ENCODE measurements at regions not wholly inside any gene's neighbourhood (a gene's known extent, or its start where the extent isn't known, plus 50 kb on each side); places are given as distances from the start of the nearest gene placed in this dataset.

GRCh38 chr6:145517492-145517891, 217.8 kb downstream of the EPM2A start:
- H3K9me3 ChIP-seq (ENCODE audit: control insufficient read depth, insufficient read depth, low read length) = no peaks in the 10 kb centered on the region
- H3K36me3 ChIP-seq (ENCODE audit: control insufficient read depth, insufficient read depth, low read length) = no peaks in the 10 kb centered on the region
- 82% methylated on average over 2 of the region's 4 CpGs for WGBS (ENCODE audit: insufficient coverage)
- no peaks in the 10 kb centered on the region for H3K27me3 ChIP-seq (ENCODE audit: control insufficient read depth, insufficient read depth, low read length)
- no peak overlapping the region for H3K4me3 ChIP-seq (ENCODE audit: low read depth, low read length)
- peak in 1 of 6 donors; percentile 87 for DNase-seq (ENCODE audit: low read depth in 4 of 6, low spot score in 6 of 6)
- H3K4me1 ChIP-seq (ENCODE audit: control insufficient read depth, insufficient read depth, low read length) = no peaks in the 10 kb centered on the region
- H3K27ac ChIP-seq (ENCODE audit: low read depth, low read length) = no peak overlapping the region

GRCh38 chr6:145525038-145525437, 210.3 kb downstream of the EPM2A start:
- 100% methylated on average over 2 of the region's 3 CpGs for WGBS (ENCODE audit: insufficient coverage)
- Histone ChIP-seq H3K4me1 (ENCODE audit: control insufficient read depth, insufficient read depth, low read length) (no peaks in the 10 kb centered on the region), H3K27me3 (ENCODE audit: control insufficient read depth, insufficient read depth, low read length) (no peaks in the 10 kb centered on the region), H3K9me3 (ENCODE audit: control insufficient read depth, insufficient read depth, low read length) (peaks cover 1% of the 10 kb centered on the region), H3K4me3 (ENCODE audit: low read depth, low read length) (no peak overlapping the region), H3K27ac (ENCODE audit: low read depth, low read length) (no peak overlapping the region), H3K36me3 (ENCODE audit: control insufficient read depth, insufficient read depth, low read length) (no peaks in the 10 kb centered on the region)
- DNase-seq (ENCODE audit: low read depth in 4 of 6, low spot score in 6 of 6) = no peak

DNA sequence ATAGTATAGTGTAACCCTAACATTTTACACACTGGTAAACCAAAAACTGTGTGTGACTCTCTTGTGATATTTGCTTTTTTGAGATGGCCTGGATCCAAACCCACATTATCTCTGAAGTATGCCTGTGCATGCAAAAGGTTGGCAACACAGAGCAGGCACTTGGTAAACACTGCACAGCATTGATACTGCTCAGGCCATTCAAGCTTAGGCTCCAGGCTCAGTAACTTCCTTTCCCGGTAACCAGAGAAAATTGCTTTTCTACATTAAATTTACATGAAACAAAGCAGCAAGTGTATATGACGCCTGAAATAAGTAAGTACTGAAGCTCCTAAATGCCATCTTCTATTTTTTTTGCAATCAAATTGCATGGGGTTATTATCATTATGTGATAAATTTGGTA, 205.7 kb downstream of the EPM2A start:
- Histone ChIP-seq H3K4me3 (ENCODE audit: low read depth, low read length) (no peak overlapping the region), H3K27me3 (ENCODE audit: control insufficient read depth, insufficient read depth, low read length) (no peaks in the 10 kb centered on the region), H3K4me1 (ENCODE audit: control insufficient read depth, insufficient read depth, low read length) (no peaks in the 10 kb centered on the region), H3K27ac (ENCODE audit: low read depth, low read length) (no peak overlapping the region), H3K9me3 (ENCODE audit: control insufficient read depth, insufficient read depth, low read length) (peaks cover 1% of the 10 kb centered on the region), H3K36me3 (ENCODE audit: control insufficient read depth, insufficient read depth, low read length) (no peaks in the 10 kb centered on the region)
- WGBS (ENCODE audit: insufficient coverage) = no CpG with 5 or more reads among the region's 2 CpGs
- no peak for DNase-seq (ENCODE audit: low read depth in 4 of 6, low spot score in 6 of 6)

DNA sequence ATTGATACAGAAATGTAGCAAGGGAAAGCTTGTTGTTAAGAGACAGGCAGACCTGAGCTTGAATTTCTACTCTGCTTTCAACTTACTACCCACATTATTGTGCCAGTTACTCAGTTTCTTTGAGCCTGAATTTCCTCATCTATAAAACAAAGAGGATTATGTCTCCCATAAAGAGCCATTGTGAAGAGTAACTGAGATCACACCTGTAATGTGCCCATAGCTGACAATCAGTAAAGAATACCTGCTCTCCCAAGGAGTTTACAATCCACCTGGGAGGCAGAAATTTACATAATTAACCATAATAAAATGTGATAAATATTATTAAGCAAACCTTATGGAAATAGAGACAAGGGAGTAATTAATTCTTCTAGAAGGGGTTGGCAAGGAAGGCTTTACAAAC, 204.9 kb downstream of the EPM2A start:
- Histone ChIP-seq H3K27me3 (ENCODE audit: control insufficient read depth, insufficient read depth, low read length) (no peaks in the 10 kb centered on the region), H3K9me3 (ENCODE audit: control insufficient read depth, insufficient read depth, low read length) (no peaks in the 10 kb centered on the region), H3K27ac (ENCODE audit: low read depth, low read length) (no peak overlapping the region), H3K4me1 (ENCODE audit: control insufficient read depth, insufficient read depth, low read length) (no peaks in the 10 kb centered on the region), H3K4me3 (ENCODE audit: low read depth, low read length) (no peak overlapping the region), H3K36me3 (ENCODE audit: control insufficient read depth, insufficient read depth, low read length) (no peaks in the 10 kb centered on the region)
- DNase-seq (ENCODE audit: low read depth in 4 of 6, low spot score in 6 of 6) = no peak

GRCh38 chr6:145531032-145531431, 204.3 kb downstream of the EPM2A start:
- 50% methylated on average over 1 of the region's 1 CpG for WGBS (ENCODE audit: insufficient coverage)
- Histone ChIP-seq H3K27me3 (ENCODE audit: control insufficient read depth, insufficient read depth, low read length) (no peaks in the 10 kb centered on the region), H3K4me1 (ENCODE audit: control insufficient read depth, insufficient read depth, low read length) (no peaks in the 10 kb centered on the region), H3K4me3 (ENCODE audit: low read depth, low read length) (no peak overlapping the region), H3K9me3 (ENCODE audit: control insufficient read depth, insufficient read depth, low read length) (no peaks in the 10 kb centered on the region), H3K27ac (ENCODE audit: low read depth, low read length) (no peak overlapping the region), H3K36me3 (ENCODE audit: control insufficient read depth, insufficient read depth, low read length) (no peaks in the 10 kb centered on the region)
- no peak for DNase-seq (ENCODE audit: low read depth in 4 of 6, low spot score in 6 of 6)

- DNase-seq (ENCODE audit: low read depth in 4 of 6, low spot score in 6 of 6) = no peak
- WGBS (ENCODE audit: insufficient coverage) = no CpG with 5 or more reads among the region's 3 CpGs
- no peaks in the 10 kb centered on the region for H3K27me3 ChIP-seq (ENCODE audit: control insufficient read depth, insufficient read depth, low read length)
- no peaks in the 10 kb centered on the region for H3K36me3 ChIP-seq (ENCODE audit: control insufficient read depth, insufficient read depth, low read length)
- no peaks in the 10 kb centered on the region for H3K4me1 ChIP-seq (ENCODE audit: control insufficient read depth, insufficient read depth, low read length)
- H3K4me3 ChIP-seq (ENCODE audit: low read depth, low read length) = no peak overlapping the region
- H3K9me3 ChIP-seq (ENCODE audit: control insufficient read depth, insufficient read depth, low read length) = no peaks in the 10 kb centered on the region
- H3K27ac ChIP-seq (ENCODE audit: low read depth, low read length) = no peak overlapping the region
Measured at GRCh38 chr6:145531822-145532221, 203.5 kb downstream of the EPM2A start.

GRCh38 chr6:145532361-145532760, 203.0 kb downstream of the EPM2A start:
- H3K27me3 ChIP-seq (ENCODE audit: control insufficient read depth, insufficient read depth, low read length) = no peaks in the 10 kb centered on the region
- DNase-seq (ENCODE audit: low read depth in 4 of 6, low spot score in 6 of 6) = no peak
- H3K9me3 ChIP-seq (ENCODE audit: control insufficient read depth, insufficient read depth, low read length) = no peaks in the 10 kb centered on the region
- 35% methylated on average over 3 of the region's 4 CpGs for WGBS (ENCODE audit: insufficient coverage)
- no peaks in the 10 kb centered on the region for H3K4me1 ChIP-seq (ENCODE audit: control insufficient read depth, insufficient read depth, low read length)
- H3K27ac ChIP-seq (ENCODE audit: low read depth, low read length) = no peak overlapping the region
- no peak overlapping the region for H3K4me3 ChIP-seq (ENCODE audit: low read depth, low read length)
- H3K36me3 ChIP-seq (ENCODE audit: control insufficient read depth, insufficient read depth, low read length) = no peaks in the 10 kb centered on the region

- H3K36me3 ChIP-seq (ENCODE audit: control insufficient read depth, insufficient read depth, low read length) = no peaks in the 10 kb centered on the region
- no peak overlapping the region for H3K4me3 ChIP-seq (ENCODE audit: low read depth, low read length)
- H3K4me1 ChIP-seq (ENCODE audit: control insufficient read depth, insufficient read depth, low read length) = no peaks in the 10 kb centered on the region
- WGBS (ENCODE audit: insufficient coverage) = 94% methylated on average over 3 of the region's 4 CpGs
- no peaks in the 10 kb centered on the region for H3K27me3 ChIP-seq (ENCODE audit: control insufficient read depth, insufficient read depth, low read length)
- no peak for DNase-seq (ENCODE audit: low read depth in 4 of 6, low spot score in 6 of 6)
- no peak overlapping the region for H3K27ac ChIP-seq (ENCODE audit: low read depth, low read length)
- H3K9me3 ChIP-seq (ENCODE audit: control insufficient read depth, insufficient read depth, low read length) = no peaks in the 10 kb centered on the region
Measured at GRCh38 chr6:145534989-145535388, 200.3 kb downstream of the EPM2A start.

- Histone ChIP-seq H3K4me1 (ENCODE audit: control insufficient read depth, insufficient read depth, low read length) (no peaks in the 10 kb centered on the region), H3K36me3 (ENCODE audit: control insufficient read depth, insufficient read depth, low read length) (no peaks in the 10 kb centered on the region), H3K9me3 (ENCODE audit: control insufficient read depth, insufficient read depth, low read length) (no peaks in the 10 kb centered on the region), H3K27me3 (ENCODE audit: control insufficient read depth, insufficient read depth, low read length) (no peaks in the 10 kb centered on the region), H3K4me3 (ENCODE audit: low read depth, low read length) (no peak overlapping the region), H3K27ac (ENCODE audit: low read depth, low read length) (no peak overlapping the region)
- peak in 1 of 6 donors; percentile 53 for DNase-seq (ENCODE audit: low read depth in 4 of 6, low spot score in 6 of 6)
- WGBS (ENCODE audit: insufficient coverage) = no CpG with 5 or more reads among the region's 1 CpG
Measured at GRCh38 chr6:145538989-145539388, 196.3 kb downstream of the EPM2A start.

GRCh38 chr6:145539831-145540230, 195.5 kb downstream of the EPM2A start:
- Histone ChIP-seq H3K9me3 (ENCODE audit: control insufficient read depth, insufficient read depth, low read length) (no peaks in the 10 kb centered on the region), H3K27me3 (ENCODE audit: control insufficient read depth, insufficient read depth, low read length) (no peaks in the 10 kb centered on the region), H3K4me3 (ENCODE audit: low read depth, low read length) (no peak overlapping the region), H3K36me3 (ENCODE audit: control insufficient read depth, insufficient read depth, low read length) (no peaks in the 10 kb centered on the region), H3K4me1 (ENCODE audit: control insufficient read depth, insufficient read depth, low read length) (no peaks in the 10 kb centered on the region), H3K27ac (ENCODE audit: low read depth, low read length) (no peak overlapping the region)
- no peak for DNase-seq (ENCODE audit: low read depth in 4 of 6, low spot score in 6 of 6)
- 87% methylated on average over 3 of the region's 3 CpGs for WGBS (ENCODE audit: insufficient coverage)
